C1 segment of cervical spinal cord (tissue), 14 donors: ENCODE measurements at regions not wholly inside any gene's neighbourhood (a gene's known extent, or its start where the extent isn't known, plus 50 kb on each side); places are given as distances from the start of the nearest gene placed in this dataset.
A peak's percentile ranks its signal among the peaks of the same experiment; 100 is the strongest.
"Not testable (repeated sequence)": the region's sequence is repeated elsewhere in the genome, so short reads cannot be mapped to it uniquely, and the experiment has no call there.

ENCODE experiments used
- DNase-seq, 14 donors: peaks; one replicate each; lab custom pipeline; 2025; lab: John Stamatoyannopoulos, UW

- DNase-seq = no peak
Measured at GRCh38 chr5:120086081-120086480, 378.0 kb upstream of the PRR16 start.

GRCh38 chr5:120088412-120088811, 375.7 kb upstream of the PRR16 start:
- DNase-seq = no peak

- no peak for DNase-seq
Measured at GRCh38 chr5:120088836-120089235, 375.3 kb upstream of the PRR16 start.

- DNase-seq = no peak
Measured at GRCh38 chr5:120091376-120091948, 372.6 kb upstream of the PRR16 start.

- DNase-seq = no peak
Measured at GRCh38 chr5:120092649-120093048, 371.5 kb upstream of the PRR16 start.

GRCh38 chr5:120093178-120093577, 370.9 kb upstream of the PRR16 start:
- DNase-seq = no peak

- no peak for DNase-seq
Measured at GRCh38 chr5:120096413-120096812, 367.7 kb upstream of the PRR16 start.

- no peak for DNase-seq
Measured at GRCh38 chr5:120098426-120098825, 365.7 kb upstream of the PRR16 start.

GRCh38 chr5:120098902-120099535, 365.1 kb upstream of the PRR16 start:
- no peak for DNase-seq

GRCh38 chr5:120101771-120102170, 362.3 kb upstream of the PRR16 start:
- no peak for DNase-seq

- DNase-seq = no peak
Measured at GRCh38 chr5:120103495-120103894, 360.6 kb upstream of the PRR16 start.

GRCh38 chr5:120106912-120107525, 357.1 kb upstream of the PRR16 start:
- no peak for DNase-seq

GRCh38 chr5:120108586-120109248, 355.4 kb upstream of the PRR16 start:
- DNase-seq = no peak

GRCh38 chr5:120122703-120123102, 341.4 kb upstream of the PRR16 start:
- DNase-seq = no peak

- DNase-seq = no peak
Measured at GRCh38 chr5:120124031-120124430, 340.1 kb upstream of the PRR16 start.

GRCh38 chr5:120124961-120125360, 339.1 kb upstream of the PRR16 start:
- DNase-seq = no peak

GRCh38 chr5:120132347-120132746, 331.8 kb upstream of the PRR16 start:
- not testable (repeated sequence) for DNase-seq

- no peak for DNase-seq
Measured at GRCh38 chr5:120134944-120135343, 329.2 kb upstream of the PRR16 start.

- no peak for DNase-seq
Measured at GRCh38 chr5:120137582-120137981, 326.5 kb upstream of the PRR16 start.

- DNase-seq = peak in 1 of 14 donors; percentile 0
Measured at GRCh38 chr5:120139039-120139438, 325.1 kb upstream of the PRR16 start.

GRCh38 chr5:120140501-120140900, 323.6 kb upstream of the PRR16 start:
- DNase-seq = no peak

GRCh38 chr5:120141076-120141475, 323.0 kb upstream of the PRR16 start:
- no peak for DNase-seq

- no peak for DNase-seq
Measured at GRCh38 chr5:120146787-120147186, 317.3 kb upstream of the PRR16 start.
